ENCODE measurements at regions not wholly inside any gene's neighbourhood (a gene's known extent, or its start where the extent isn't known, plus 50 kb on each side); places are given as distances from the start of the nearest gene placed in this dataset.

GRCh38 chr2:21281791-21282514, 158.2 kb downstream of the TDRD15 start:
- DNase-seq (ENCODE audit: low read depth): no peak

- DNase-seq (ENCODE audit: low read depth): no peak
These were observed 158.7 kb downstream of the TDRD15 start for GRCh38 chr2:21282515-21282898.

- DNase-seq (ENCODE audit: low read depth): no peak
These were observed 164.5 kb downstream of the TDRD15 start for GRCh38 chr2:21288299-21288698.

- DNase-seq (ENCODE audit: low read depth): no peak
These were observed 165.2 kb downstream of the TDRD15 start for GRCh38 chr2:21288739-21289520.

GRCh38 chr2:21289551-21289950, 165.8 kb downstream of the TDRD15 start:
- no peak for DNase-seq (ENCODE audit: low read depth)

- DNase-seq (ENCODE audit: low read depth): no peak
These were observed 166.2 kb downstream of the TDRD15 start for GRCh38 chr2:21289989-21290388.

GRCh38 chr2:21291426-21291825, 167.7 kb downstream of the TDRD15 start:
- DNase-seq (ENCODE audit: low read depth): no peak

- no peak for DNase-seq (ENCODE audit: low read depth)
These were observed 170.7 kb downstream of the TDRD15 start for GRCh38 chr2:21294446-21294845.

- no peak for DNase-seq (ENCODE audit: low read depth)
These were observed 175.6 kb downstream of the TDRD15 start for GRCh38 chr2:21299411-21299810.

GRCh38 chr2:21301871-21302455, 178.2 kb downstream of the TDRD15 start:
- no peak for DNase-seq (ENCODE audit: low read depth)

GRCh38 chr2:21303876-21304275, 180.1 kb downstream of the TDRD15 start:
- no peak for DNase-seq (ENCODE audit: low read depth)

GRCh38 chr2:21305581-21305980, 181.8 kb downstream of the TDRD15 start:
- DNase-seq (ENCODE audit: low read depth): no peak

GRCh38 chr2:21306235-21306634, 182.5 kb downstream of the TDRD15 start:
- DNase-seq (ENCODE audit: low read depth): no peak

- no peak for DNase-seq (ENCODE audit: low read depth)
These were observed 183.3 kb downstream of the TDRD15 start for GRCh38 chr2:21307037-21307436.

- no peak for DNase-seq (ENCODE audit: low read depth)
These were observed 186.7 kb downstream of the TDRD15 start for GRCh38 chr2:21310493-21310892.

GRCh38 chr2:21314322-21314835, 190.6 kb downstream of the TDRD15 start:
- DNase-seq (ENCODE audit: low read depth): no peak

- no peak for DNase-seq (ENCODE audit: low read depth)
These were observed 193.4 kb downstream of the TDRD15 start for GRCh38 chr2:21317131-21317530.

GRCh38 chr2:21318263-21318662, 194.5 kb downstream of the TDRD15 start:
- no peak for DNase-seq (ENCODE audit: low read depth)

GRCh38 chr2:21326152-21326551, 202.4 kb downstream of the TDRD15 start:
- DNase-seq (ENCODE audit: low read depth): no peak

- DNase-seq (ENCODE audit: low read depth): no peak
These were observed 204.4 kb downstream of the TDRD15 start for GRCh38 chr2:21328177-21328576.

GRCh38 chr2:21330786-21331391, 207.1 kb downstream of the TDRD15 start:
- no peak for DNase-seq (ENCODE audit: low read depth)

GRCh38 chr2:21331625-21332370, 208.0 kb downstream of the TDRD15 start:
- DNase-seq (ENCODE audit: low read depth): no peak

Data from stimulated activated CD8-positive, alpha-beta memory T cell treated with anti-CD3 and anti-CD28 coated beads, Interleukin-15, amount 100 ng/mL, for 24 hours (primary cell).